Stimulated activated CD4-positive, alpha-beta T cell treated with anti-CD3 and anti-CD28 coated beads, Interleukin-12 subunit alpha, Interleukin-12 subunit beta, amount 100 ng/mL, for 48 hours (primary cell): ENCODE measurements at regions not wholly inside any gene's neighbourhood (a gene's known extent, or its start where the extent isn't known, plus 50 kb on each side); places are given as distances from the start of the nearest gene placed in this dataset.
"Not testable (repeated sequence)": the region's sequence is repeated elsewhere in the genome, so short reads cannot be mapped to it uniquely, and the experiment has no call there.

Source experiments
- DNase-seq, 3 donors: peaks; one replicate each; pipeline ENCODE4 v3.0.0-alpha.2; 2020; ENCODE audit warnings: low read depth in 2 of 3, low spot score in 1 of 3

DNA sequence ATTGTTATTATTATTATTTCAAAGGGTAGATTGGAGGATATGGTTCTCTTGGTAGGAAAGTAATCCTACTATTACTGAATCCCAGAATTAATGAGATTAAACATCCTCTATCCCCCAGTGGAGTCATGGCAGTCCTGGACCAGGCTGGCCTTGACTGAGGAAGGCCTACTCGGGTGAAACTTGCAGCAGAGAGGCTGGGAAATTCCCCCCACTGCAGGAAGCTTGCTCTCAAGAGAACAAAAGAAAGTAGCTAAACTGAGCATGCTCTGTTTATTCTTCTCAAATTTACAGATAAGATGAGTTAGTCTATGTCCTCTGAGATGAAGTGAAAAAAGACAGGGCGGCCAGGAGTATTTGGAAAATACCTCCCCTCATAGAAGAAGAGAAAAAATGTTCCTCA is 233.9 kb upstream of the RPS23 start:
- DNase-seq: peak in 1 of 3 donors; percentile 8

DNA sequence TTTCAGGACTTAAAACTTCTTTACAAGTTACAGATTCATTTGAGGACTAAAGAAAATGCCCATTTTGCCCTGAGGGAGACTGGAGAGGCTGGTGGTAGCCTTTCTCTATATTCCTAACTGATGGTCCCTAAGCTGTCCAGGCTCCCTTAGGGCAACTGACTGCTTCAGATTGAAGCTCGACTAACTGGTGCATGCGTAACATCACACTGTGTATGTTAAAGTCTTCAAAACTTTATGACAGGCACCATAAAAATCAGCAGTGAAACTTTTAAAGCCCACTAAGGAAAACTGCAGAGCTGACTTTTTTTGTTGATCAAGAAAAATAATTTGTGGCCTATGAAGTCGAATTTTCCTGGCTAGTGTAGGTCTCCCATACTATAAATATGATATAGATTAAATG is 233.0 kb upstream of the RPS23 start:
- no peak for DNase-seq

DNA sequence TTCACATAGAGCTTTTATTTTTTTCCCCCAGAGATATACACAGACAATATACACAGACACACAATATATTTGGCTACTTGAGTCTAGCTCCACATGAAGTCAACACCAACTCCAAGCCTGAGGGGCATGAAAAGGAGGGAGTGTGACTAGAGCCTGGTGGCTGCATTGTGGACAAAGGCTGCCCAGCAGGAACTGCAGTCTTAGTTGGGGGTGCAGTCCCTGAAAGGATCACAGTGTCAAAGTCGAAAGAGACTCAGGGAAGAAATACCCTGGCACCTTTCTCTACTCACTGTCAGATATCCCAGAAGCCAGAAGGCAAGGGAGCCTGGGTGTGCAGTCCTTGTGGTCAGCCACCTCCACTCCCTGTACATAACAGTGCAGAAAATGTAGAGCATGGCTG is 231.6 kb upstream of the RPS23 start:
- no peak for DNase-seq

DNA sequence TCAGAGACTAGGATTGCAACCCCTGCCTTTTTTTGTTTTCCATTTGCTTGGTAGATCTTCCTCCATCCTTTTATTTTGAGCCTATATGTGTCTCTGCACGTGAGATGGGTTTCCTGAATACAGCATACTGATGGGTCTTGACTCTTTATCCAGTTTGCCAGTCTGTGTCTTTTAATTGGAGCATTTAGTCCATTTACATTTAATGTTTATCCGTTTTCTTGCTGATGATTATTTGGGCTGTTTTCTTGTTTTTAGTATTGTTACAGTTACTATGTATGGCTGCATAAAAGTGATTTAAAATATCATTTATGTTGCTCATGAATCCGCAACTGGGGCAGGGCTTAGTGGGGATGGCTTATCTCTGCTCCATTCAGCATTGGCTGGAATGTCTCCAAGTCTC is 228.2 kb upstream of the RPS23 start:
- not testable (repeated sequence) for DNase-seq

DNA sequence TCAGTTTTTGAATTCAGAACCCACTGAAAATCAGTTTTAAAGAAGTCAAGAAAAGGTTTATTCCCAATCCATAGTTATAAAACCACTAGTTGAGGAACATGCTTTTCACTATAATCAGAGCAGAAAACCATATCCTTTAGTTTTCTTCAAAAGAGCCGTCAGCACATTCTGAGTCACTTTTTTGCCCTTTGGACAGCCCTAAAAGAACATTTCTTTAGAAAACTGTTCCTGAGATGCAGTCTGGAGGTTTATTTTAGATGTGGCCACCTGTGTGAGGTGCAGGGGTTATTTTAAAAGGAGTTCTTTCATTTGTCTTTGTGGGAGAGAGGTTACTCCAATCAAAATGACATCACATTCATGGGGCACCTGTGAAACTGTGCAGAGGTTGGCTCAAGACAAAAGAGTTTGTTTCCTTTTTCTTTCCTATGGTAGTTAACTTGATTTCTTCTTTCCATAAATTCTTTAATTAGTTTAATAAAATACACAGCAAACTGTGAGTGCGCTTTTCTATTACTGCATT is 221.6 kb upstream of the RPS23 start:
- DNase-seq: no peak

DNA sequence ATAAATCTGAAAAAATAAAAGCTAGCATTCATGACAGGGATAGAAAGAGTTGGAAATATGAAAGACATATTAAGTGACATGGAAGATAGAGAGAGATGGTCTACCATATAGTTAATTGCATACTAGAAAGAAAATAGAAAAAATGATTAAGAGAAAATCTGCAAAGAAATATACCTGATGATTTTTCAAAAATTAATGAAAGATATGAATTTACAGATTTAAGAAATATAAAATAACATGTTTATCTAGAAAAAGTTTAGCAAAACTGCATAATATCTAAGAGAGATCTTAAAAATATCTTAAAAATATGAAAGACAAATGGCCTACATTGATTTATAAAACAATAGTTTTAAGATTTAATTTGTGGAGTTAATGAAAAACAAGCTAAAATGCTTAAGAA is 219.1 kb upstream of the RPS23 start:
- DNase-seq: no peak

DNA sequence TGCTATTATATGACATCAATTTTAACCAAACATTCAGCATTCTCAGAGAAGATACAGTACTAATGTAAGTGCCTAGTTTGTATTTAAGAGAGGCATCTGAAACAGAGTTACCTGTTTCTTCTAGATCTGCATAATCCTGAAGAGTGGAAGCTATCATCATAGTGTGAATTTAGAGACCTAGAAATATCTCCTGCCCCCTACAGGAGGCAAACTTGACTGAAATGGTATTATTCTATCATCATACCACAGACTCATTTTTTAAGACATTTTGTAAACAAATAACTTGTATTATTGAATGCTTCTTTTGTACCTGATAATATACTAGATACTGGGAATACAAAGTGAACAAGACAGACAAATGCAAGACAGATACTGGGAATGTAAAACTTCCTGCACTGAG is 216.8 kb upstream of the RPS23 start:
- no peak for DNase-seq

DNA sequence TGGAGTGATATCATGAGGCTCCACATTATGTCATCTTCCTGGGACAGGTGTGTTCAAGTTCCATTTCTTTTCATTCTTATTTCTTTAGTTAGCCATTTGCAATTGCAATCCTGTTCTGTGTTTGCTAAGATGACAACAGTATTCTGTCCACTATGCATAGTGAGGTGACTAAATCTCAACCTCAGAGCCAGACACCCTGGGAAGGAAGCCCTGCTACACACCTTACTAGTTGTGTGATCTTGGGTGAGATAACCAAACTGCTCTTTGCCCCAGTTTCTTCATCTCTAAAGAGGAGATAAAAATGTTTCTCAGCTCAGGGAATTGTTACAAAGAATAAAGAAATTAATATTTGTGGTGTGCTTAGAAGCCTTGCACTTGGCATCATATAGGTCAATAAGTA is 215.1 kb upstream of the RPS23 start:
- no peak for DNase-seq

DNA sequence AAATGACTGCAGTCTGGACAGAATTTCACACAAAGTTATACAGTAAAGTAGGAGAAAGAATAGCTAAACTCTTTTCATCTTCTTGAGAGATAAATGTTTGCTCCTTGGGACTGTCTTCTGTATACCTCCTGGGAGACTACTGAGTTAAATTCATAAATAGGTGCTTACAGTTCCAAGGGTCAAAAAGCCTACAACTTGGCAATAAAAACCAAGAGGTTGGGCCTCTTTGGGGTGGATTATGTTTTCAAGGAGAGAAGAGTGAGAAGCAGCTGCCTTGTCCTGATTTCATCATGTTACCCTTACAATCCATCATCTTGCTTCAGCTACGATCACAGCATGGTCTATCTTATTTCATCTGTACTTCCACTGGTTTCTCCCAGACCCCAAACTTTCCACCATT is 213.2 kb upstream of the RPS23 start:
- no peak for DNase-seq

DNA sequence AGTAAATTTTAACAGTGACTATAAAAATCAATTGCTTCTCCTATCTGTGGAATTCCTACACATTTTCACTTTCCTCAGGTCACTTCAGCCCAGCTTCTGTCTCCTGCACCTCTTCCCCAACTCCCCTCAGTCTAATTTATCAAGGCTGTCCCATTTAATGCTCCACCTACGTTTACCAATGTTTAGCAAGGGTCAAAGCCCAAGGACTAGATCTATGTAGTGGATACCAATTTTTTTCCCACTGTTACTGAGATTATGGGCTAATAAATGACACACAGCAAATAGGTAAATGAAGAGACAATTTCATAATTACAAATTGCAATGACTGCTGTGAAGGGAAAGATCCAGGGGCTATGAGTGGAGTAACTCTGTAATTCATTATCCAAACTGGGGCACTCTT is 211.5 kb upstream of the RPS23 start:
- DNase-seq: no peak

DNA sequence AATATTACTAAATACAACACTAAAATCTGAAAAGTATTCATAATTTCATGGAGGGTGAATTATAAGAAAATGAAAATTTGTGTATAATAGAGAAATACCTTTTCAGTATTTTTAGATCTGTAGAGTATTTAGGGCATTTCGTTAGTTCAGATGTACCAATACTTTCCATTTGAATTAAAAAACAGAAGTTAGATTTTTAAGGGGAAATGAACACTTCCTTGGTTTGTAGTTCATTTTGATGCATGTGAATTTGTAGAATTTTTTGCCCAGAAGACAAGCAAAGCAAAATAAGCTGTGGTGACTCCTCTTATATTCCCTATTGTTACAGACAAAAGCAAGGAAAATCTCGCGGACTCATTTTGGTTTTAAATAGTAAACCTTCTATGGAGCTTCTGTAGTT is 209.0 kb upstream of the RPS23 start:
- DNase-seq: no peak

DNA sequence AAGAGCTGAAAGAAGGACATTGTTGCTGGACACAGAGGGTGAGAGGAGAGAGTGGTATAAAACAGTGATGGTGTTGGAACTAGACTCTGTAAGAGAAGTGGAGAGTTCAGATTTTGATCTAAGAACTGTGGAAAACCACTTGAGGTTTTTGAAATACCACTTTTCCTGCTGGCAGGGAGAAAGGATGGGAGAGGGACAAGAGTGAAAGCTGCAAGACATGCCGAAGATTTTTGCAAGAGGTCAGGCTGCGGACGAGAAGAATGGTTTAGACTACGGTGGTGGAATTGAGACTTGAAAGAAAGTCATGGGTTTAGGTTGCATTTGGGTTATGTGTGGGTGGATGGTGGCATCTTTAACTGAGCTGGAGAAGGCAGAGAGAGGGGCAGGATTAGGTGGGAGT is 202.2 kb upstream of the RPS23 start:
- DNase-seq: no peak

DNA sequence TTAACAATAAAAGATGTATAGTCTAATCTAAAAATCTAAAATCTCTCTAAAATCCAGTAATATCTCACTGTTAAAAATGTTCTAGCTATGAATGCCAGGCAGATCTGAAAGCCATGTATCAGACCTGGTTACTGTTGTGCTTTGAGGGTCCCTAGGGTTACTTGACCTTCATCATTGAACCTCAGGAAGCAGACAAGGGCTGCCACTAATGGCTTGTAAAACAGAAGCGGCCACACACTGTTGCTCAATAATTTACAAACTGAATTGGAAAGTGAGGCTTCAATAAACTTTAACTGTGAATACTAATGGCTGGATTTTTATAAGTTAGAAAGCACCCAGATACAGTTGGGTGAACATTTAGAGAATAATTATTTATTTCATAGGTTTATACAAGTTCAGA is 198.0 kb upstream of the RPS23 start:
- no peak for DNase-seq

DNA sequence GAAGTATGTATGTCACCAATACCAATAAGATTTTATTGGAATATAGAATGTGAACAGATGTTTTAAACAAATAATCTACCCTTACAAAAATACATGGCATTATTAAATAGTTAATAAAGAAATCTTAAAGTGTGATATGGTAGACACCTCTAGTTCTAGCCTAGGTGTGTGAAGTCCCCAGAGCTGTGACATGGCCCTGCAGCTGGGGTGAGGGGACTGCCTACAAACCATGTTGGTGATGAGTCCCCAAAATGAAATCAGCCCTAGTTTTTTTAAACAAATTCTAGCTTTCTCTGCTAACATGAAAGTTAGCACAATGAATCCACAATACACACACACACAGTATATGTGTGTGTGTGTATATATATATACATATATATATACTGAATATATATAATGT is 195.1 kb upstream of the RPS23 start:
- DNase-seq: no peak

DNA sequence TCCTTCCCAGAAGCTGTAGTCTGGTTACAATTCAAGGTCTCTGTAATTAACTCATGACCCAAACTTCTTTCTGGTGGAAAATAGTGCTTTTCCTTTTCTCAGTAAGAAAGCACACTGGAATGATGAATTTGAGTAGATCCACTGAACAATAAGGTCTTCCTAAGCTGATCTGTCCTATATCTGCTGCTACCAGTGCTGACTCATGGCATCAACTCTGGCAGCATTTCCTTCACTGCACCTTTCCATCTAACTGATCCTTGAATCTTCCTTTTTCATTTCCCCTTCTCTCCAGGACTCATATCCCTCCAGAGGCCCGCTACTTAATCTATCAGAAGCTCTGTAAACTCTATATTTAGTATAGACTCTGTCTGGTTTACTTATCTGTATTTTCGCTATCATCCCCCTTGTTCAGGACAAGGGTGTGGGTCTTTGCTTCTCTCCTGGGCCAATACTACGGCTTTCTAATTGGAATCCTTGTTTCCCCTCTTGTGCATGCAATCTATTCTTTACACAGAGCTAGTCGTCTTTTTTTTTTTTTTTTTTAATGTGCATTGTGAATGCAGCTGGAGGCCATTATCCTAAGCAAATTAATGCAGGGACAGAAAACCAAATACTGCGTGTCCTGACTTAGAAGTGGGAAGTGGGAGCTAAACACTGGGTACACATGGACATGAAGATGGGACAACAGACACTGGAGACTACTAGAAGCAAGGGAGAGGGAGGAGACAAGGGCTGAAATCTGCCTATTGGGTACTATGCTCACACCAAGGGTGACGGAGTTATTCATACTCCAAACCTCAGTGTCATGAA is 192.2 kb upstream of the RPS23 start:
- DNase-seq: no peak

DNA sequence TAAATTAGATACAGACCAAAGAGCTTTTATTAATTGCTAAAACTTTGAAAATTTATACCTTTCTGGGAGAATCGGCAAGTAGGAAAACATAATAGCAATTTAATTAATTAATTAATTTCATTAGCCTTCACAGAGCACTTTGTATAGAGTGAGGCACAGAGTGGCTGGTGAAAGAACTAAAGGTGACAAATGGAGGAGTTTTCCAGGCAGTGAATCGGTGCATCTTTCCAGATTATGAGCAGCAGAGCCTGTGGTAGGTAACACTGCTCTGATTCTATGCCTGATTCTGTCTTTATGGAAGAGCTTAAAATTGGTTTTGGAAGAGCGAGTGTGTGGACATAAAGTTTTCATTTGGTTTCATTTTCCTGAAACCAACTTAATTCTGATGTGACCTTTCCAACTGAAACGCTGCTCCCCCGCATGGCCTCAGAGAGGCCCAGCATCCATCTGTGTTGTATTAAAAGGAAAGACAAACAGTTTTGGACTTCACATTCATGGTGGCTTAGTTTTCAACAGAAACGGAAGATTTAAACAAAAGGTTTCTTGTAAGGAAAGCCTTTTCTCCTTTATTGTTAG is 188.9 kb upstream of the RPS23 start:
- DNase-seq: no peak

DNA sequence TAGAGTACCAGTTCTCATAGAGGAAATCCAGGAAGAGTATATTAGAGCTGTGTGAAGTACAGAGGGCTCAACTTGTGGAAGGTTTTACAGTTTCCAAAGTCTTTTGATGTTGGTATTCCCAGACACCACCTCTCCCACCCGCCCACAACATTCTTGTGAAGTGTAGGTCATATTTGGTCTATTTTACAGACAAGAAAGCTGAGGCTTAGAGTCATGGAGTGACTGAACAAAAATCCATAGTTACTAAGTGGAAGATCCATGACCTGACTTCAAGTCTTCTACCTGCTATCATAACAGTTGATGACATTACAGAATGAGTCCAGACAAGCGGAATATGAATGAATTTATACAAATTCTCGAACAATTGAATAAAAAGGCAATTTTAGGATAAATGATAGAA is 187.1 kb upstream of the RPS23 start:
- DNase-seq: no peak

DNA sequence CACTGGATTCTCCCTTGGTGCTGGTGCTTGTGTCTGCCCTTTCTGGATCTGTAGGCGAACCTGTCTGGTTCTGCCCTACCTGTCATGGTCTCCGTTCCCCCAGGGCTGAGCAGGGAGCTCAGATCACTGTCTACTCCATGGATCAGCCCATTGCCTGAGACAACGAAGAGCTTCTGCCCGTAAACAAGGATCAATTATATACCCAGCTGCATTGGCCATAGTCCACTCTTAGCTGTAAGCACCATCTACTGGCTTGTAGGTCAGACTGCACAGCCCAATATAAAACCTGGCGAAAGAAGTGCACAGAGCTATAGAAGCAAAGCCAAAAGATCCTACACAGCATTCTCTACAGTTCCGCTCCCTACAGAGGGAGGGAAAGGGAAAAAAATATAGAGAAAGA is 181.5 kb upstream of the RPS23 start:
- DNase-seq: no peak

DNA sequence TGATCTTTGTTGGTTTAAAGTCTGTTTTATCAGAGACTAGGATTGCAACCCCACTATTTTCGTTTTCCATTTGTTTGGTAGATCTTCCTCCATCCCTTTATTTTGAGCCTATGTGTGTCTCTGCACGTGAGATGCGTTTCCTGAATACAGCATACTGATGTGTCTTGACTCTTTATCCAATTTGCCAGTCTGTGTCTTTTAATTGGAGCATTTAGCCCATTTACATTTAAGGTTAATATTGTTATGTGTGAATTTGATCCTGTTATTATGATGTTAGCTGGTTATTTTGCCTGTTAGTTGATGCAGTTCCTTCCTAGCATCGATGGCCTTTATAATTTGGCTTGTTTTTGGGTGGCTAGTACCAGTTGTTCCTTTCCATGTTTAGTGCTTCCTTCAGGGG is 177.2 kb upstream of the RPS23 start:
- not testable (repeated sequence) for DNase-seq

DNA sequence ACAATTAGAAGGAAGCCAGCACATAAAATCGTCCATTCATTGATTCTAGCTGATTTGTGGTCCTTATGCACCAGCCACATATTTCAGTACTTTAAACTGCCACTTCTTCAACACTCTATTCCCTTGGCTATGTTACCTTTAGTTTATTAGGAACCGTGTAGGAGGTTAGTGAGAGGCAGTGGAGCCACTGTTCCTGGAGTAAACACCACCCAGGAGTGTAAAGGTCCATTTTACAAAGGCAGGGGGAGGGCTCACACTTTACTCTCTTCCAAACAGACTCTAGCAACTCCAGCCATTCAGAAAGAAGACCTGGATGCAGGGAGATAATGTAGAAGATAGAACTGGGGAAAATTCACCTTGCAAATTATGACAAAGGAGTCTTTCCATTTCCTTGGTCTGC is 170.2 kb upstream of the RPS23 start:
- DNase-seq: no peak

DNA sequence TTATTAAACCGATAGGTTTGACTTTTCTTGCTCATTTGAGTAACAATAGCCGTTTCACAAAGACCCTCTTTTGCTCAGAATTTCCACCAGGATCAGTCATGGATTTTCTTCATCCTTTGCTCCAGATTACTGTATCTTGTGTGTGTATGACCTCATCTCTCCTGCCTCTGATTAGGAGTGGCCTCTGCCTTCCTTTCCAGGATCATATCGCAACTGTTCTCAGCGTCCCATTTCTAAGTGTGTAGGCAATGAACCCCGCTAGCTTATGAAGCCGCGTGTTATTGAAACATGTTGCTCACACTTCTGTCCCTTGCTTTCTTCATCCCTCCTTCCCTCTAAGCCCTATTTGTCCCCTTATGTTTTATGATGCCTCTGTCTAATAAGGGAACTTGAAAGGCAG is 169.8 kb upstream of the RPS23 start:
- DNase-seq: no peak

DNA sequence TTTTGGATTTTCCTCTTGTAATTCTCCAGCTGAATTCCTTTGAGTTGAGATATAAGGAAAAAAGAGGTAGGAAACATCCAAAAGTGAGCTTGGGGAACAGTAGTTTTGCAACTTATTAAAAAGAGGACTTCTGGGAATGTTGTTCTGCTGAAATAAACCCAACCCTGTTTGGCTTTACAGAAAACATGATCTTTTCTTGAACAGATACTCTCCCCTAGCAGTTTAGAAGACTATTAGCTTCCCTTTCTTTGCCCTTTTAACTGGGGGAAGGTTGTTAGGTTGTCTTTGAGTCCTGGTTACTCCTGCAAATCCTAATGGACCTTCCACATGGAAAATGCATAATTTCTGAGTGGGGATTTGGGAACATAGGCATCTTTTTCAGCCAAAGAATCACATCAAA is 168.7 kb upstream of the RPS23 start:
- no peak for DNase-seq

DNA sequence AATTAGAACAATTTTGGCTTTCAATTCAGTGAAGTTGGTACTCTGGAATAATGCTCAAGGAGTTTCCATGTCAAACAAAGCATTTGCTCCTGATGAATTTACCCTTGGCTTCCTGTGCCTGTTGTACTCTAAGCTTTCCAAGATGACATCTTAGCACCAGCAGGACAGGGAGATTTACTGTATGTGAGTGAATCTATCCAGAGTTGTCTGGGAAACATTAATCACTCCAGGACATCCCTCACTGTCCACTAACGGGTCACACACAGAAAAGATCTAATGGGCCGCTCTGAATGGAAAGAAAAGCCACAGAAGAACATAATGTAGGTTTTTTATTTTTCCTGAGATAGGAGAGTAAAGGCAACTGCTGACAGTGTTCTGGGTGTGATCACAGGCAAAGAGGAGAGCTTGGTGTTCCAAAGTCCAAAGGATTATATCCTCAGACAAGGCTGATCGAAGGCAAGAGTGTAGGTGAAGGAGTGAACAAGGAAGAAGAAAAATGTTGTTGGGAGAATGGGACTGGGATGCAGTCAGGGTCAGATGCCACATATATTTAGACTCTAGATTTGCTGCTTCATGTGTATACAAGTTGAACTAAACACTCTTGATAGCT is 167.7 kb upstream of the RPS23 start:
- no peak for DNase-seq
